Astrocyte (in vitro differentiated cells and primary cell): ENCODE measurements at regions not wholly inside any gene's neighbourhood (a gene's known extent, or its start where the extent isn't known, plus 50 kb on each side); places are given as distances from the start of the nearest gene placed in this dataset.

Experiments used
- DNase-seq: peaks from one replicate; pipeline ENCODE4 v3.0.0-alpha.2; 2010; ENCODE audit warnings: low read depth
- FAIRE-seq: peaks from 2 replicates; lab custom pipeline; 2011; peaks lifted over from hg19 to GRCh38; lab: Jason Lieb, UNC
- H2AFZ ChIP-seq: 2 replicates; pipeline ENCODE4 v1.6.0; 2012; ENCODE audit warnings: low read depth, low read length, inconsistent platforms
- H3K27ac ChIP-seq: 2 replicates; pipeline ENCODE4 v1.5.1; 2011; ENCODE audit warnings: low read depth, low read length, inconsistent platforms
- H3K27me3 ChIP-seq: 2 replicates; pipeline ENCODE4 v1.6.0; 2011; ENCODE audit warnings: low read length, inconsistent platforms; ENCODE audit not compliant: insufficient read depth
- H3K36me3 ChIP-seq: 2 replicates; pipeline ENCODE4 v1.5.1; 2011; ENCODE audit warnings: low read length, inconsistent platforms; ENCODE audit not compliant: insufficient read depth
- H3K4me1 ChIP-seq: 2 replicates; pipeline ENCODE4 v1.5.1; 2011; ENCODE audit warnings: low read length, inconsistent platforms; ENCODE audit not compliant: insufficient read depth
- H3K4me2 ChIP-seq: 2 replicates; pipeline ENCODE4 v1.6.0; 2012; ENCODE audit warnings: low read length, inconsistent platforms
- H3K4me3 ChIP-seq: 2 replicates; pipeline ENCODE4 v1.5.1; 2011; ENCODE audit warnings: low read depth, mild to moderate bottlenecking, low read length, inconsistent platforms; ENCODE audit not compliant: insufficient read depth
- H3K79me2 ChIP-seq: 2 replicates; pipeline ENCODE4 v1.6.0; 2012; ENCODE audit warnings: mild to moderate bottlenecking, low read length, inconsistent platforms; ENCODE audit not compliant: insufficient read depth
- H3K9ac ChIP-seq: 2 replicates; pipeline ENCODE4 v1.6.0; 2012; ENCODE audit warnings: mild to moderate bottlenecking, low read length, inconsistent platforms
- H3K9me3 ChIP-seq: 2 replicates; pipeline ENCODE4 v1.5.1; 2012; ENCODE audit warnings: low read depth, mild to moderate bottlenecking, low read length, inconsistent platforms; ENCODE audit not compliant: insufficient read depth
- H4K20me1 ChIP-seq: 2 replicates; pipeline ENCODE4 v1.6.0; 2012; ENCODE audit warnings: low read length, inconsistent platforms; ENCODE audit not compliant: insufficient read depth
- H3K27ac Mint-ChIP-seq: one replicate; pipeline ENCODE4 v1.8.0; 2021; ENCODE audit warnings: mild to moderate bottlenecking, mixed read lengths; ENCODE audit not compliant: unreplicated experiment
- H3K27me3 Mint-ChIP-seq: one replicate; pipeline ENCODE4 v1.8.0; 2021; ENCODE audit warnings: low read depth, mixed read lengths; ENCODE audit not compliant: unreplicated experiment
- H3K36me3 Mint-ChIP-seq: one replicate; pipeline ENCODE4 v1.8.0; 2021; ENCODE audit warnings: low read depth, mixed read lengths; ENCODE audit not compliant: unreplicated experiment
- H3K4me1 Mint-ChIP-seq: one replicate; pipeline ENCODE4 v1.8.0; 2021; ENCODE audit warnings: low read depth, mixed read lengths; ENCODE audit not compliant: unreplicated experiment
- H3K4me3 Mint-ChIP-seq: one replicate; pipeline ENCODE4 v1.8.0; 2021; ENCODE audit warnings: mild to moderate bottlenecking, moderate library complexity, mixed read lengths; ENCODE audit not compliant: unreplicated experiment
- H3K9me3 Mint-ChIP-seq: one replicate; pipeline ENCODE4 v1.8.0; 2021; ENCODE audit warnings: mild to moderate bottlenecking, mixed read lengths; ENCODE audit not compliant: unreplicated experiment
- CTCF ChIP-seq: IDR thresholded peaks from 2 replicates; pipeline ENCODE4 v1.5.1; 2011; ENCODE audit warnings: low read depth, mild to moderate bottlenecking, inconsistent platforms, low read length, moderate library complexity; ENCODE audit not compliant: insufficient read depth
- EZH2 ChIP-seq: IDR thresholded peaks from 2 replicates; pipeline ENCODE4 v1.6.1; 2012; ENCODE audit warnings: mild to moderate bottlenecking, low read length, inconsistent platforms; ENCODE audit not compliant: insufficient read depth

GRCh38 chr13:34408640-34409039 lies 533.4 kb upstream of the NBEA start:
- Histone ChIP-seq H3K79me2 (no peaks in the 10 kb centered on the region), H3K9me3 (no peaks in the 10 kb centered on the region), H3K27me3 (no peaks in the 10 kb centered on the region), H2AFZ (no peak overlapping the region), H3K4me3 (no peak overlapping the region), H3K27ac (no peak overlapping the region), H3K4me2 (no peak overlapping the region), H3K36me3 (no peaks in the 10 kb centered on the region), H4K20me1 (no peaks in the 10 kb centered on the region), H3K4me1 (no peaks in the 10 kb centered on the region), H3K9ac (no peak overlapping the region)
- DNase-seq = no peak
- Mint-ChIP-seq H3K4me3 (no peak overlapping the region), H3K27ac (no peak overlapping the region), H3K36me3 (no peaks in the 10 kb centered on the region), H3K4me1 (peaks cover 30% of the 10 kb centered on the region), H3K9me3 (no peaks in the 10 kb centered on the region), H3K27me3 (no peaks in the 10 kb centered on the region)
- no peak for FAIRE-seq
- TF ChIP-seq CTCF = no peak
- no peak for TF ChIP-seq EZH2

GRCh38 chr13:34409496-34410182 lies 532.4 kb upstream of the NBEA start:
- Mint-ChIP-seq H3K27ac (no peak overlapping the region), H3K4me3 (no peak overlapping the region), H3K9me3 (no peaks in the 10 kb centered on the region), H3K4me1 (peaks cover 37% of the 10 kb centered on the region), H3K36me3 (no peaks in the 10 kb centered on the region), H3K27me3 (no peaks in the 10 kb centered on the region)
- TF ChIP-seq EZH2 (no peak), CTCF (no peak)
- Histone ChIP-seq H3K4me3 (no peak overlapping the region), H3K9me3 (no peaks in the 10 kb centered on the region), H2AFZ (no peak overlapping the region), H3K9ac (no peak overlapping the region), H4K20me1 (no peaks in the 10 kb centered on the region), H3K4me2 (no peak overlapping the region), H3K79me2 (no peaks in the 10 kb centered on the region), H3K4me1 (no peaks in the 10 kb centered on the region), H3K36me3 (no peaks in the 10 kb centered on the region), H3K27me3 (no peaks in the 10 kb centered on the region), H3K27ac (no peak overlapping the region)
- no peak for DNase-seq
- FAIRE-seq = no peak

- Histone ChIP-seq H2AFZ (no peak overlapping the region), H3K9ac (no peak overlapping the region), H3K4me1 (no peaks in the 10 kb centered on the region), H4K20me1 (no peaks in the 10 kb centered on the region), H3K27me3 (no peaks in the 10 kb centered on the region), H3K27ac (no peak overlapping the region), H3K9me3 (no peaks in the 10 kb centered on the region), H3K4me2 (no peak overlapping the region), H3K4me3 (no peak overlapping the region), H3K36me3 (no peaks in the 10 kb centered on the region), H3K79me2 (no peaks in the 10 kb centered on the region)
- no peak overlapping the region for H3K27ac Mint-ChIP-seq
- no peak overlapping the region for H3K4me3 Mint-ChIP-seq
- peaks cover 32% of the 10 kb centered on the region for H3K4me1 Mint-ChIP-seq
- no peaks in the 10 kb centered on the region for H3K36me3 Mint-ChIP-seq
- DNase-seq (peak; percentile 56), FAIRE-seq (no peak)
- no peaks in the 10 kb centered on the region for H3K27me3 Mint-ChIP-seq
- TF ChIP-seq CTCF (no peak), EZH2 (no peak)
- no peaks in the 10 kb centered on the region for H3K9me3 Mint-ChIP-seq
Measured at GRCh38 chr13:34410678-34411077, 531.4 kb upstream of the NBEA start.
